Stomach (tissue), 8 donors: ENCODE measurements at regions not wholly inside any gene's neighbourhood (a gene's known extent, or its start where the extent isn't known, plus 50 kb on each side); places are given as distances from the start of the nearest gene placed in this dataset.

Experiments
- DNase-seq, 2 donors: peaks; one replicate each; pipeline versions ENCODE4 v3.0.0 to v3.0.0-alpha.2; 2013 to 2019
- H3K27ac ChIP-seq, 5 donors: fragments of 200-600 bp in 4 of 5; sonication (generic) in 4 of 5; one replicate each; pipeline ENCODE4 v1.5.1; 2013 to 2019; ENCODE audit warnings: mild to moderate bottlenecking in 1 of 5, moderate library complexity in 1 of 5
- H3K27me3 ChIP-seq, 3 donors: fragments of 200-600 bp; sonication (generic); one replicate each; pipeline ENCODE4 v1.5.1; 2017 to 2019; ENCODE audit warnings: mixed run types in 1 of 3
- H3K36me3 ChIP-seq, 4 donors: fragments of 200-600 bp; sonication (generic); 1 replicate in 3 of 4; 2 replicates in 1 of 4; pipeline ENCODE4 v1.5.1; 2016 to 2019
- H3K4me1 ChIP-seq, 4 donors: fragments of 200-600 bp; sonication (generic); one replicate each; pipeline ENCODE4 v1.5.1; 2016 to 2019
- H3K4me3 ChIP-seq, 4 donors: fragments of 200-600 bp; sonication (generic) in 3 of 4; one replicate each; pipeline ENCODE4 v1.5.1; 2016 to 2019; ENCODE audit warnings: mild to moderate bottlenecking in 1 of 4
- H3K9me3 ChIP-seq, 4 donors: fragments of 200-600 bp; sonication (generic); one replicate each; pipeline ENCODE4 v1.5.1; 2016 to 2019
- EP300 ChIP-seq: sonication (generic); formaldehyde crosslinking; IDR thresholded peaks from one replicate; pipeline ENCODE4 v1.6.1; 2017; ENCODE audit warnings: antibody characterized with exemption
- POLR2A ChIP-seq, 4 donors: fragments of 450-650 bp; IDR thresholded peaks; one replicate each; pipeline ENCODE4 v1.6.1; 2016; ENCODE audit warnings: antibody characterized with exemption in 4 of 4, control low read depth in 2 of 4, mild to moderate bottlenecking in 1 of 4, moderate library complexity in 1 of 4
- POLR2AphosphoS5 ChIP-seq, 3 donors: sonication (generic); formaldehyde crosslinking; IDR thresholded peaks; one replicate each; pipeline ENCODE4 v1.6.1; 2016; ENCODE audit warnings: antibody characterized with exemption in 3 of 3
- WGBS, 5 donors: extraction: QIAGEN DNeasy Blood & Tissue Kit in 3 of 5; methylation state at CpG; one replicate each; pipeline versions ENCODE4 v1.1.5 to v1.1.7; 2013 to 2018; 5-methylcytosine and 5-hydroxymethylcytosine counted together
- intact Hi-C: fragments of 100-400 bp; cut with DNase I; formaldehyde crosslinking; loops from one replicate; pipeline ENCODE4 v1.15.1; 2023; ENCODE audit warnings: low total_unique reads
- TF ChIP-seq, protein P1 (sequence below), 7 experiments: fragments of 450-650 bp in 4 of 7; fragments of 200-600 bp in 3 of 7; sonication (generic) in 3 of 7; IDR thresholded peaks; one replicate each; pipeline ENCODE4 v1.5.1; 2016 to 2019; ENCODE audit warnings: antibody characterized with exemption in 7 of 7, control low read depth in 2 of 7, mild to moderate bottlenecking in 1 of 7
- donor health status: healthy with polysubstance abuse.
- donor health status: Bipolar disorder and iron deficiency.
- donor health status: healthy.

GRCh38 chr2:12493031-12493513 lies 223.7 kb upstream of the TRIB2 start:
- Histone ChIP-seq H3K4me3 (no peak overlapping the region), H3K27me3 (no peaks in the 10 kb centered on the region), H3K27ac (no peak overlapping the region), H3K4me1 (peaks cover 0 to 9% (median 0%) of the 10 kb centered on the region in 4 donors), H3K9me3 (no peaks in the 10 kb centered on the region), H3K36me3 (no peaks in the 10 kb centered on the region)
- intact Hi-C loops: no loop called here
- peak in 1 of 2 donors; percentile 22 for DNase-seq
- TF ChIP-seq, protein P1, sequence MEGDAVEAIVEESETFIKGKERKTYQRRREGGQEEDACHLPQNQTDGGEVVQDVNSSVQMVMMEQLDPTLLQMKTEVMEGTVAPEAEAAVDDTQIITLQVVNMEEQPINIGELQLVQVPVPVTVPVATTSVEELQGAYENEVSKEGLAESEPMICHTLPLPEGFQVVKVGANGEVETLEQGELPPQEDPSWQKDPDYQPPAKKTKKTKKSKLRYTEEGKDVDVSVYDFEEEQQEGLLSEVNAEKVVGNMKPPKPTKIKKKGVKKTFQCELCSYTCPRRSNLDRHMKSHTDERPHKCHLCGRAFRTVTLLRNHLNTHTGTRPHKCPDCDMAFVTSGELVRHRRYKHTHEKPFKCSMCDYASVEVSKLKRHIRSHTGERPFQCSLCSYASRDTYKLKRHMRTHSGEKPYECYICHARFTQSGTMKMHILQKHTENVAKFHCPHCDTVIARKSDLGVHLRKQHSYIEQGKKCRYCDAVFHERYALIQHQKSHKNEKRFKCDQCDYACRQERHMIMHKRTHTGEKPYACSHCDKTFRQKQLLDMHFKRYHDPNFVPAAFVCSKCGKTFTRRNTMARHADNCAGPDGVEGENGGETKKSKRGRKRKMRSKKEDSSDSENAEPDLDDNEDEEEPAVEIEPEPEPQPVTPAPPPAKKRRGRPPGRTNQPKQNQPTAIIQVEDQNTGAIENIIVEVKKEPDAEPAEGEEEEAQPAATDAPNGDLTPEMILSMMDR (IDR thresholded peaks at IDR 0.05): no peak
- TF ChIP-seq POLR2AphosphoS5 (IDR thresholded peaks at IDR 0.05) (no peak), EP300 (no peak), POLR2A (IDR thresholded peaks at IDR 0.05) (no peak)
- WGBS, 5 donors: 63 to 68% (median 68%) methylated on average over 9 of the region's 9 CpGs

- no peak for TF ChIP-seq POLR2AphosphoS5 (IDR thresholded peaks at IDR 0.05)
- no peak for TF ChIP-seq POLR2A (IDR thresholded peaks at IDR 0.05)
- TF ChIP-seq EP300: no peak
- TF ChIP-seq, protein P1 (IDR thresholded peaks at IDR 0.05): no peak
- H3K36me3 ChIP-seq: no peaks in the 10 kb centered on the region
- intact Hi-C loops: no loop called here
- H3K4me3 ChIP-seq: no peak overlapping the region
- no peak for DNase-seq
- 83 to 87% (median 85%) methylated on average over 7 of the region's 7 CpGs for WGBS, 5 donors
- no peaks in the 10 kb centered on the region for H3K27me3 ChIP-seq
- no peak overlapping the region for H3K27ac ChIP-seq
- no peaks in the 10 kb centered on the region for H3K9me3 ChIP-seq
- no peaks in the 10 kb centered on the region for H3K4me1 ChIP-seq
Measured at GRCh38 chr2:12495247-12495868, 221.4 kb upstream of the TRIB2 start.

DNA sequence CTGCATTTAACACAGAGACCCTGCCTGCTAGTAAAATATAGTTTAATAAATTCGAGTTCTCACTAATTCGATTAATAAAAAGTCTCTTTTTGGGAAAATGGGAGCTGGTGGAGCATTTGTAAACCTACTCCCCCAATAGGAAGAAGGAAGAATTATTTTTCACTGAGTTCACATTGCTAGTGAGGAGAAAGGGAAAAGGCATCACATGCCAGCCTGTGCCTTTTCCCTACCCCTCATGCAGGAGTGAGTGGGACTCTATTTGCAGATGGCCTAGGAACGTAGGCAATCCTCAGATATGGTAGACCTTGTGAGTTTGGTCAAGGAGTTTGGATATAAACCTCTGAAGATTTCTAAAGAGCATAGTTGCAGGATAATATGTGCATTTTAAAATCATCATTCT lies 218.4 kb upstream of the TRIB2 start:
- Histone ChIP-seq H3K27ac (no peak overlapping the region), H3K27me3 (no peaks in the 10 kb centered on the region), H3K4me1 (no peaks in the 10 kb centered on the region), H3K4me3 (no peak overlapping the region), H3K9me3 (no peaks in the 10 kb centered on the region), H3K36me3 (no peaks in the 10 kb centered on the region)
- intact Hi-C loops: no loop called here
- no peak for TF ChIP-seq POLR2A (IDR thresholded peaks at IDR 0.05)
- TF ChIP-seq EP300: no peak
- TF ChIP-seq, protein P1 (IDR thresholded peaks at IDR 0.05): no peak
- no peak for TF ChIP-seq POLR2AphosphoS5 (IDR thresholded peaks at IDR 0.05)
- 70 to 80% (median 77%) methylated on average over 3 of the region's 3 CpGs for WGBS, 5 donors
- no peak for DNase-seq

GRCh38 chr2:12498704-12499103 lies 218.0 kb upstream of the TRIB2 start:
- 89 to 100% (median 98%) methylated on average over 1 of the region's 1 CpG for WGBS, 5 donors
- intact Hi-C loops: no loop called here

More at GRCh38 chr2:12498704-12499103, 218.0 kb upstream of the TRIB2 start:
- H3K27me3 ChIP-seq: no peaks in the 10 kb centered on the region
- H3K36me3 ChIP-seq: no peaks in the 10 kb centered on the region
- DNase-seq: no peak
- no peaks in the 10 kb centered on the region for H3K4me1 ChIP-seq
- TF ChIP-seq, protein P1 (IDR thresholded peaks at IDR 0.05): no peak
- no peak overlapping the region for H3K27ac ChIP-seq
- H3K9me3 ChIP-seq: no peaks in the 10 kb centered on the region
- H3K4me3 ChIP-seq: no peak overlapping the region
